ENCODE measurements at regions not wholly inside any gene's neighbourhood (a gene's known extent, or its start where the extent isn't known, plus 50 kb on each side); places are given as distances from the start of the nearest gene placed in this dataset.

- DNase-seq: no peak
Observed at GRCh38 chr10:3909339-3909738, 124.3 kb upstream of the KLF6 start.

GRCh38 chr10:3908183-3908582 is 123.2 kb upstream of the KLF6 start:
- no peak for DNase-seq

GRCh38 chr10:3907514-3907913 is 122.5 kb upstream of the KLF6 start:
- peak; percentile 72 for DNase-seq

GRCh38 chr10:3906511-3907111 is 121.6 kb upstream of the KLF6 start:
- no peak for DNase-seq

- DNase-seq: no peak
Observed at GRCh38 chr10:3904419-3904960, 119.5 kb upstream of the KLF6 start.

GRCh38 chr10:3902809-3903410 is 117.9 kb upstream of the KLF6 start:
- DNase-seq: no peak

GRCh38 chr10:3902054-3902808 is 117.2 kb upstream of the KLF6 start:
- no peak for DNase-seq

GRCh38 chr10:3901370-3901769 is 116.4 kb upstream of the KLF6 start:
- DNase-seq: no peak

GRCh38 chr10:3900391-3900790 is 115.4 kb upstream of the KLF6 start:
- no peak for DNase-seq

- no peak for DNase-seq
Observed at GRCh38 chr10:3898821-3899220, 113.8 kb upstream of the KLF6 start.

- DNase-seq: no peak
Observed at GRCh38 chr10:3897156-3897555, 112.1 kb upstream of the KLF6 start.

- no peak for DNase-seq
Observed at GRCh38 chr10:3896161-3896560, 111.2 kb upstream of the KLF6 start.

GRCh38 chr10:3895045-3895631 is 110.1 kb upstream of the KLF6 start:
- DNase-seq: no peak

GRCh38 chr10:3893901-3894563 is 109.0 kb upstream of the KLF6 start:
- DNase-seq: no peak

- DNase-seq: no peak
Observed at GRCh38 chr10:3892440-3893425, 107.7 kb upstream of the KLF6 start.

GRCh38 chr10:3891396-3891795 is 106.4 kb upstream of the KLF6 start:
- no peak for DNase-seq

GRCh38 chr10:3890602-3891352 is 105.8 kb upstream of the KLF6 start:
- DNase-seq: no peak

- DNase-seq: no peak
Observed at GRCh38 chr10:3889961-3890522, 105.0 kb upstream of the KLF6 start.

- DNase-seq: peak; percentile 46
Observed at GRCh38 chr10:3887885-3888476, 103.0 kb upstream of the KLF6 start.

GRCh38 chr10:3887404-3887803 is 102.4 kb upstream of the KLF6 start:
- DNase-seq: no peak

All from femur (tissue), 1 donor.